HL-60 (cell line): ENCODE measurements at regions not wholly inside any gene's neighbourhood (a gene's known extent, or its start where the extent isn't known, plus 50 kb on each side); places are given as distances from the start of the nearest gene placed in this dataset.

ENCODE experiments used
- DNase-seq, 2 experiments: peaks; one replicate each; pipeline ENCODE4 v3.0.0-alpha.2; 2010 to 2020; ENCODE audit warnings: low read depth in 1 of 2, low spot score in 1 of 2
- H3K27ac ChIP-seq: fragments of 250-450 bp; sonication (Bioruptor Pico); replicated peaks from 2 replicates; pipeline ENCODE4 v1.5.1; 2020; ENCODE audit warnings: mild to moderate bottlenecking, moderate library complexity
- H3K27me3 ChIP-seq: fragments of 250-450 bp; sonication (Bioruptor Pico); 2 replicates; pipeline ENCODE4 v1.5.1; 2021; ENCODE audit warnings: mild to moderate bottlenecking, moderate library complexity; ENCODE audit not compliant: insufficient read depth, poor library complexity, severe bottlenecking
- H3K4me3 ChIP-seq: replicated peaks from 2 replicates; pipeline ENCODE4 v1.5.1; 2011; ENCODE audit warnings: mild to moderate bottlenecking, control low read depth, low read length; ENCODE audit not compliant: insufficient read depth
- GABPA ChIP-seq: IDR thresholded peaks from 2 replicates; pipeline ENCODE4 v1.6.1; 2012; ENCODE audit warnings: low read depth
- POLR2AphosphoS5 ChIP-seq: IDR thresholded peaks from 2 replicates; pipeline ENCODE4 v1.6.1; 2012; ENCODE audit warnings: low read depth
- SPI1 ChIP-seq: IDR thresholded peaks from 2 replicates; pipeline ENCODE4 v1.6.1; 2012; ENCODE audit warnings: low read depth, mild to moderate bottlenecking, borderline replicate concordance
- TF ChIP-seq, protein P1 (sequence below): IDR thresholded peaks from one replicate; pipeline ENCODE4 v1.5.1; 2011; ENCODE audit warnings: low read length, control low read depth, inconsistent platforms; ENCODE audit not compliant: insufficient read depth
- TF ChIP-seq, protein P2 (sequence below): IDR thresholded peaks from 2 replicates; pipeline ENCODE4 v1.6.1; 2012; ENCODE audit warnings: low read depth; ENCODE audit not compliant: insufficient replicate concordance

DNA sequence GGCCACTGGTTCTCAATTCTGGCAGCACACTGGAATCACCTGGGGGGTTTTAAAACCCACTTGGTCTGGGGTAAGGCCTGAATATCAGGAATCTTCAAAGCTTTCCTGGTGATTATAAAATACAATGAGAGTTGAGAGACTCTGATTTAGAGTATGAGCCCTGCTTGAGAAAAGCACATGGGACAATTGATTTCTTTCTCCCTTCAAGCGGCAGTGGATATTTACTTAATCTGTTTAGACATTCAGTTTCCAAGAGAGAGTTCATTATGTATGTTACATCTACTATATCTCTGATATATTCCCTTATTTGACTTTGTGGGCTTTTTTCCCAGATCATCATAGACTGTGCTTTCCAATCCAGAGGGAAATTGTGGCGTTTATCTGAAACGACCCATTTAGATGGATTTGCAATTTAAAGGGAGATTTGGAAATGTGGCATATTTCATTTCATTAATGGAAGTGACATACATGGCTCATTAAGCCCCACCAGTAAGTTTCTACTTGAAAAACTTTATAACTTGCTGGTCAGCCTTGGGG lies 171.2 kb upstream of the PFN2 start:
- Histone ChIP-seq H3K27me3 (peaks cover 5% of the 10 kb centered on the region), H3K4me3 (no peak overlapping the region), H3K27ac (no peak overlapping the region)
- TF ChIP-seq POLR2AphosphoS5, result no peak
- TF ChIP-seq GABPA, result no peak
- TF ChIP-seq, protein P1, sequence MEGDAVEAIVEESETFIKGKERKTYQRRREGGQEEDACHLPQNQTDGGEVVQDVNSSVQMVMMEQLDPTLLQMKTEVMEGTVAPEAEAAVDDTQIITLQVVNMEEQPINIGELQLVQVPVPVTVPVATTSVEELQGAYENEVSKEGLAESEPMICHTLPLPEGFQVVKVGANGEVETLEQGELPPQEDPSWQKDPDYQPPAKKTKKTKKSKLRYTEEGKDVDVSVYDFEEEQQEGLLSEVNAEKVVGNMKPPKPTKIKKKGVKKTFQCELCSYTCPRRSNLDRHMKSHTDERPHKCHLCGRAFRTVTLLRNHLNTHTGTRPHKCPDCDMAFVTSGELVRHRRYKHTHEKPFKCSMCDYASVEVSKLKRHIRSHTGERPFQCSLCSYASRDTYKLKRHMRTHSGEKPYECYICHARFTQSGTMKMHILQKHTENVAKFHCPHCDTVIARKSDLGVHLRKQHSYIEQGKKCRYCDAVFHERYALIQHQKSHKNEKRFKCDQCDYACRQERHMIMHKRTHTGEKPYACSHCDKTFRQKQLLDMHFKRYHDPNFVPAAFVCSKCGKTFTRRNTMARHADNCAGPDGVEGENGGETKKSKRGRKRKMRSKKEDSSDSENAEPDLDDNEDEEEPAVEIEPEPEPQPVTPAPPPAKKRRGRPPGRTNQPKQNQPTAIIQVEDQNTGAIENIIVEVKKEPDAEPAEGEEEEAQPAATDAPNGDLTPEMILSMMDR, result no peak
- no peak for TF ChIP-seq SPI1
- TF ChIP-seq, protein P2, sequence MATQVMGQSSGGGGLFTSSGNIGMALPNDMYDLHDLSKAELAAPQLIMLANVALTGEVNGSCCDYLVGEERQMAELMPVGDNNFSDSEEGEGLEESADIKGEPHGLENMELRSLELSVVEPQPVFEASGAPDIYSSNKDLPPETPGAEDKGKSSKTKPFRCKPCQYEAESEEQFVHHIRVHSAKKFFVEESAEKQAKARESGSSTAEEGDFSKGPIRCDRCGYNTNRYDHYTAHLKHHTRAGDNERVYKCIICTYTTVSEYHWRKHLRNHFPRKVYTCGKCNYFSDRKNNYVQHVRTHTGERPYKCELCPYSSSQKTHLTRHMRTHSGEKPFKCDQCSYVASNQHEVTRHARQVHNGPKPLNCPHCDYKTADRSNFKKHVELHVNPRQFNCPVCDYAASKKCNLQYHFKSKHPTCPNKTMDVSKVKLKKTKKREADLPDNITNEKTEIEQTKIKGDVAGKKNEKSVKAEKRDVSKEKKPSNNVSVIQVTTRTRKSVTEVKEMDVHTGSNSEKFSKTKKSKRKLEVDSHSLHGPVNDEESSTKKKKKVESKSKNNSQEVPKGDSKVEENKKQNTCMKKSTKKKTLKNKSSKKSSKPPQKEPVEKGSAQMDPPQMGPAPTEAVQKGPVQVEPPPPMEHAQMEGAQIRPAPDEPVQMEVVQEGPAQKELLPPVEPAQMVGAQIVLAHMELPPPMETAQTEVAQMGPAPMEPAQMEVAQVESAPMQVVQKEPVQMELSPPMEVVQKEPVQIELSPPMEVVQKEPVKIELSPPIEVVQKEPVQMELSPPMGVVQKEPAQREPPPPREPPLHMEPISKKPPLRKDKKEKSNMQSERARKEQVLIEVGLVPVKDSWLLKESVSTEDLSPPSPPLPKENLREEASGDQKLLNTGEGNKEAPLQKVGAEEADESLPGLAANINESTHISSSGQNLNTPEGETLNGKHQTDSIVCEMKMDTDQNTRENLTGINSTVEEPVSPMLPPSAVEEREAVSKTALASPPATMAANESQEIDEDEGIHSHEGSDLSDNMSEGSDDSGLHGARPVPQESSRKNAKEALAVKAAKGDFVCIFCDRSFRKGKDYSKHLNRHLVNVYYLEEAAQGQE, result no peak
- DNase-seq, result no peak

DNA sequence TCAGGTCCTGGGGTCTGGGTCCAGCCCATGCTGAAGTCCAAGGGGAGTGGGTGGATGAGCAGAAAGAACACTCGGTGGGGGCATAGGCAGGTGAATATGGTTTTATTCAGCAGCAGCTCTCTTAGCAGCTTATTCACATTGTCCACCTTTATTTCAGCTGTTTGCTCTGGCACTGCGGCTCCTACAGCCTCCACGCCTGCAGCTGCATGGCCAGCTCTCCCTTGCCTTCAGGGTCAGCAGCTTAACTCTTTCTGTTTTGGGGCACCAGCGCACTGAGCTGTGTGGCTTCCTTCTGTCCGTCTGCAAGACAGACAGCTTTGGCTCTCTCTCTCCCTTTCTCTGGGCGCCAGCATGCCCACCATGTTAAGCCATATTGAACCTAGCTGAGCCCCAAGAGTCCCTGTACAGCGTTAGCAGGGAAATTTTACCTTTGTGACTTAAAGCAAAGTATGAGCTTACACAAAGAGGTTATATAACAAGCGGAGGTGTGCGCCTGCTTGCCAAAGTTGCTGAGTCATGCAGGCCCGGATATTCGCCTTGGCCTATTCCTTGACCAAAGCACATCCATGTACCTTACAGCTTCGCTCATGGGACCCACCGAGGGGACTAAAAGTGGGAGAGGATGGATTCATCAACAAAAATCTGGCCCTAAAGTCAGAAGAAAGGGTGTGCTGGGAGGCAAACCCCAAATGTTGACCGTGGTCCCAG lies 170.1 kb upstream of the PFN2 start:
- H3K27ac ChIP-seq, result no peak overlapping the region
- no peak for TF ChIP-seq POLR2AphosphoS5
- TF ChIP-seq, protein P1, result no peak
- TF ChIP-seq, protein P2, result no peak
- no peak for TF ChIP-seq SPI1
- TF ChIP-seq GABPA, result no peak
- no peak overlapping the region for H3K4me3 ChIP-seq
- peaks cover 5% of the 10 kb centered on the region for H3K27me3 ChIP-seq
- DNase-seq, result no peak

DNA sequence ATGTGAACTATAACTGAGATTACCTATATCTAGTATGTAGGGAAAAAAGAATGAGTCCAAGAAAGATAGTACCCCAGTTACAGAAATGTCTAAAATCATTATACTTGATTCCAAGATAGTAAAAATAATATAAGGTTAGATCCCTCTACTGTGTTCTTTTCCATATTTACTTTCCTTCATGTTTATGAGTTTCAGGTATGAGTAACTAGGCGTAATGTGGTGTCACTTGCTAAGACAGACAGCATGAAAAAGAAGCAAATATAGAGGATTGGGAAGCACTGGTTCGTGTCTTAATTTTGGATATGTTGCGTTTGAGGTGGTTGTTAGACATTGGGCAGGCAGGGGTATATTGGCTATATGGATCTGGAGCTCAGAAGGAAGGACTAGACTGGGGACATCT lies 168.1 kb upstream of the PFN2 start:
- TF ChIP-seq SPI1 (no peak), POLR2AphosphoS5 (no peak), GABPA (no peak)
- TF ChIP-seq, protein P1, result no peak
- TF ChIP-seq, protein P2, result no peak
- Histone ChIP-seq H3K27me3 (peaks cover 5% of the 10 kb centered on the region), H3K4me3 (no peak overlapping the region), H3K27ac (no peak overlapping the region)
- DNase-seq, result no peak
